Kidney (tissue), 13 donors: ENCODE measurements at regions not wholly inside any gene's neighbourhood (a gene's known extent, or its start where the extent isn't known, plus 50 kb on each side); places are given as distances from the start of the nearest gene placed in this dataset.
"Not testable (repeated sequence)": the region's sequence is repeated elsewhere in the genome, so short reads cannot be mapped to it uniquely, and the experiment has no call there.

Source experiments
- DNase-seq, 5 donors: peaks; one replicate each; pipeline ENCODE4 v3.0.0-alpha.2; 2013 to 2020
- FAIRE-seq: peaks from 2 replicates; lab custom pipeline; 2012; peaks lifted over from hg19 to GRCh38; lab: Jason Lieb, UNC
- H3K27ac ChIP-seq, 2 donors: one replicate each; pipeline ENCODE4 v1.7.0; 2013; ENCODE audit warnings: low read depth in 2 of 2, low read length in 2 of 2, inconsistent platforms in 1 of 2
- H3K27me3 ChIP-seq: one replicate; pipeline ENCODE4 v1.7.1; 2013; ENCODE audit warnings: low read length, inconsistent platforms; ENCODE audit not compliant: control insufficient read depth, insufficient read depth
- H3K36me3 ChIP-seq, 3 donors: one replicate each; pipeline versions ENCODE4 v1.7.0 to v1.7.1; 2013; ENCODE audit warnings: low read length in 3 of 3, control low read depth in 1 of 3, inconsistent platforms in 1 of 3; ENCODE audit not compliant: insufficient read depth in 3 of 3, control insufficient read depth in 2 of 3
- H3K4me1 ChIP-seq, 3 donors: one replicate each; pipeline versions ENCODE4 v1.7.0 to v1.7.1; 2013; ENCODE audit warnings: low read length in 3 of 3, inconsistent platforms in 1 of 3, low read depth in 1 of 3; ENCODE audit not compliant: control insufficient read depth in 2 of 3, insufficient read depth in 2 of 3
- H3K4me3 ChIP-seq, 3 donors: one replicate each; pipeline versions ENCODE4 v1.7.0 to v1.8.1; 2013; ENCODE audit warnings: low read length in 3 of 3, control low read depth in 1 of 3, inconsistent platforms in 1 of 3
- H3K9ac ChIP-seq, 3 donors: one replicate each; pipeline versions ENCODE4 v1.7.0 to v1.7.1; 2013; ENCODE audit warnings: low read length in 3 of 3, control low read depth in 1 of 3, inconsistent platforms in 1 of 3
- H3K9me3 ChIP-seq, 3 donors: one replicate each; pipeline versions ENCODE4 v1.7.0 to v1.7.1; 2013; ENCODE audit warnings: low read length in 3 of 3, control low read depth in 1 of 3, inconsistent platforms in 1 of 3; ENCODE audit not compliant: control insufficient read depth in 2 of 3, insufficient read depth in 1 of 3
- CTCF ChIP-seq: IDR thresholded peaks from 3 replicates; pipeline ENCODE4 v1.5.1; 2012; ENCODE audit warnings: mild to moderate bottlenecking, moderate library complexity, borderline replicate concordance; ENCODE audit not compliant: insufficient read depth; ENCODE audit errors: extremely low read depth
- intact Hi-C: fragments of 100-400 bp; cut with DNase I; formaldehyde crosslinking; loops from one replicate; pipeline ENCODE4 v1.11.1; 2022
- donor health status: control.
- donor health status: control.
- donor health status: control.
- donor health status: control.
- donor health status: control.
- donor health status: DM: yes; HTN: yes; CAD: no.
- donor health status: Normal renal cell carcinoma (clear cell type).

GRCh38 chr5:166726406-166726805 lies 1565.0 kb upstream of the WWC1 start:
- DNase-seq (no peak), FAIRE-seq (no peak)
- H3K27ac ChIP-seq, result no peak overlapping the region
- H3K9ac ChIP-seq, result no peak overlapping the region
- intact Hi-C loops, result no loop called here
- no peaks in the 10 kb centered on the region for H3K4me1 ChIP-seq
- no peaks in the 10 kb centered on the region for H3K36me3 ChIP-seq
- TF ChIP-seq CTCF, result no peak
- H3K4me3 ChIP-seq, result no peak overlapping the region
- H3K9me3 ChIP-seq, result no peaks in the 10 kb centered on the region
- H3K27me3 ChIP-seq, result no peaks in the 10 kb centered on the region

GRCh38 chr5:166742951-166743350 lies 1548.5 kb upstream of the WWC1 start:
- H3K27me3 ChIP-seq, H3K27ac ChIP-seq, H3K4me1 ChIP-seq, H3K4me3 ChIP-seq, DNase-seq, H3K9ac ChIP-seq, H3K36me3 ChIP-seq, H3K9me3 ChIP-seq, FAIRE-seq, intact Hi-C loops: not testable (repeated sequence)

GRCh38 chr5:166746506-166746905 lies 1544.9 kb upstream of the WWC1 start:
- DNase-seq (no peak), FAIRE-seq (no peak)
- H3K27ac ChIP-seq, result no peak overlapping the region
- no peaks in the 10 kb centered on the region for H3K9me3 ChIP-seq
- H3K9ac ChIP-seq, result no peak overlapping the region
- no peaks in the 10 kb centered on the region for H3K36me3 ChIP-seq
- no peaks in the 10 kb centered on the region for H3K4me1 ChIP-seq
- TF ChIP-seq CTCF, result no peak
- no peak overlapping the region for H3K4me3 ChIP-seq
- no peaks in the 10 kb centered on the region for H3K27me3 ChIP-seq
- intact Hi-C loops, result no loop called here

- H3K4me3 ChIP-seq, result no peak overlapping the region
- DNase-seq (no peak), FAIRE-seq (no peak)
- intact Hi-C loops, result no loop called here
- H3K9ac ChIP-seq, result no peak overlapping the region
- H3K4me1 ChIP-seq, result no peaks in the 10 kb centered on the region
- H3K27ac ChIP-seq, result no peak overlapping the region
- H3K9me3 ChIP-seq, result no peaks in the 10 kb centered on the region
- TF ChIP-seq CTCF, result no peak
- no peaks in the 10 kb centered on the region for H3K36me3 ChIP-seq
- no peaks in the 10 kb centered on the region for H3K27me3 ChIP-seq
Measured at GRCh38 chr5:166750376-166750775, 1541.1 kb upstream of the WWC1 start.
